ENCODE measurements at regions not wholly inside any gene's neighbourhood (a gene's known extent, or its start where the extent isn't known, plus 50 kb on each side); places are given as distances from the start of the nearest gene placed in this dataset.
A peak's percentile ranks its signal among the peaks of the same experiment; 100 is the strongest.

DNA sequence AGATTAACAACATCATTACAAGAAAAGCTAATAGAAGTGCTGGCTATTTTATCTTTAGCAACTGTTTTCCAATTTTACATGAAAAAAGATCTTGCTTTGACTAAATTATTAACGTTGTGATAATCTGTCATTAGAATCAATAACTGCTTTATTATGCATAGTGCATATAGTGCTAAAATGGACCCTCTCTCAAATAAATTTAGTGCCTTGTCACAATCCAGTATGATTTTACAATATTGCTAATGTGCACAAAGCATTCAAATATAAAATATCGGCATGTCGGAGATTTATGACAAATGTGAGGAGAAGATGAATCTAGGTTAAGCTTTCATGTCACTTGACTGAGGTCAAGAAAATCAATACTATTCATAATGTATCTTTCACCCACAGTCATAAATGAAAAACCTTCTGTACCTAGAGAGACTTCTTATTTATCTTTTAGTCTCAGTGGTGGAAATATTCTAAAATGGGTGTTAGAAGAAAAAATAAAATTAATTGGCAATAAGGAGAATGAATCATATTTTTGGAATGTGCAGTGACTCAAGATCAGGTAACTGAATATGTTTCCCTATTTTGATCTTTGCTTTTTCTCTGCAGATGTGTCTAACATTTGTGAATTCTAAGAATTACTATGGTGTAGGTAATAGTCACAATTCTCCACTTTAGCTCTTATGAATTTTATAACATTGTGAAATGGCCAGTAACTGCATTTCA, 672.9 kb upstream of the GRAMD2B start:
- TF ChIP-seq CTCF (IDR thresholded peaks at IDR 0.05; ENCODE audit: low read length, missing control alignments): no peak
- DNase-seq (ENCODE audit: low read depth): no peak
- no peak overlapping the region for H3K4me3 ChIP-seq (replicated peaks; ENCODE audit: low read depth, low read length)

- H3K4me3 ChIP-seq (replicated peaks; ENCODE audit: low read depth, low read length): no peak overlapping the region
- no peak for TF ChIP-seq CTCF (IDR thresholded peaks at IDR 0.05; ENCODE audit: low read length, missing control alignments)
Measured at GRCh38 chr5:125750861-125751186, 672.4 kb upstream of the GRAMD2B start.

DNA sequence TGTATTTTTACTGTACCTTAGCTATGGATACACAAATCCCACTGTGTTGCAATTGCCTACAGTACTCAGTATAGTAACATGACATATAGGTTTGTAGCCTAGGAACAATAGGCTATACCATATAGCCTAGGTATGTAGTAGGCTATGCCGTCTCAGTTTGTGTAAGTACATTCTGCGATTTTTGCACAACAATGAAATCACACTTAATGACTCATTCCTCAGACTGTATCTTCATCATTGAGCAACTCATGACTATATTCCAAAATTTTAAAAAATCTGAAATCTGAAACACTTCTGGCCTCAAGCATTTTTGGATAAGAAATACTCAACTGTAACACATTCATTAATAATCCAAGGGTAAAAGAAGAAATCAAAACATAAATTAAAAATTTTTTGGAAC, 666.8 kb upstream of the GRAMD2B start:
- H3K4me3 ChIP-seq (replicated peaks; ENCODE audit: low read depth, low read length): no peak overlapping the region
- peak; percentile 59 for DNase-seq (ENCODE audit: low read depth)
- no peak for TF ChIP-seq CTCF (IDR thresholded peaks at IDR 0.05; ENCODE audit: low read length, missing control alignments)

More at GRCh38 chr5:125750861-125751186, 672.4 kb upstream of the GRAMD2B start:
- no peak for DNase-seq (ENCODE audit: low read depth)

GRCh38 chr5:125766706-125767105, 656.5 kb upstream of the GRAMD2B start:
- no peak for TF ChIP-seq CTCF (IDR thresholded peaks at IDR 0.05; ENCODE audit: low read length, missing control alignments)
- DNase-seq (ENCODE audit: low read depth): no peak
- no peak overlapping the region for H3K4me3 ChIP-seq (replicated peaks; ENCODE audit: low read depth, low read length)

- no peak for DNase-seq (ENCODE audit: low read depth)
- no peak overlapping the region for H3K4me3 ChIP-seq (replicated peaks; ENCODE audit: low read depth, low read length)
- no peak for TF ChIP-seq CTCF (IDR thresholded peaks at IDR 0.05; ENCODE audit: low read length, missing control alignments)
Measured at GRCh38 chr5:125775896-125776295, 647.3 kb upstream of the GRAMD2B start.

DNA sequence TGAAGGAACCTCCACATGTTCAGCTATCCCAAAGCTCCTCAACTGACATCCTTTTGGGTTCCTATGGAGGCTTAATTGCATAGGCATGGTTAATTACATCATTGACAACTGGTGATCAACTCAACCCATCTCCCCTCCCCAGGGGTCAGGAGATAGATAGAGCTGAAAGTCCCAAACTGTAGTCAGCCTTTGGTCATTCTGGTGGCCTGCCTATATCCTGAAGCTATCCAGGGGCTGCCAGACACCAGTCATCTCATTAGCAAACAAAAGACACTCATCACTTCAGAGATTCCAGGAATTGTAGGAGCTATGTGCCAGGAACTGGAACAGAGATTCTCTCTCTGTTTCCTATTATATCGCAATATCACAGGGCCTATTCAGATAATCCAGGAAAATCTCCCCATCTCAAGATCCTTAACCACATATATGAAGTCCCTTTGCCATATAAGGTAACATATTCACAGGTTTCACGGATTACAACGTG, 646.5 kb upstream of the GRAMD2B start:
- DNase-seq (ENCODE audit: low read depth): no peak
- H3K4me3 ChIP-seq (replicated peaks; ENCODE audit: low read depth, low read length): no peak overlapping the region
- TF ChIP-seq CTCF (IDR thresholded peaks at IDR 0.05; ENCODE audit: low read length, missing control alignments): no peak

DNA sequence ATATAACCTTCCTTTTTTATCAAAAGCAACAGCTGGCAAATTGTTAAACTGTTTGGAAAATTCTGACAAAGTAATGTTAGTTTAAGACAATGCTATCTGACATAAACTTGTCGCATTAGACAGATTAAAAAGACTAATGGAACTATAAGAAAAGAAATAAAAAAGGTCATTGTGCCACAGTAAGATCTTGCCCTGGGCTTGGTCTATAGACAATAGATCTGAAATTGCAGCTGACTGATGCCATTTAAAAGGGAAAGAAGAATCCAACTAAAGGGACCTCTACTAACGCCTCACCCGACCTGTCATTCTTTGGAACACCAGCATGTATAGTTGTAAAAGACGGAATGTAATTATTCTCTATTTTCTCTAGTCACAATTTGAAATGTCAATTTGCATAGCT, 644.4 kb upstream of the GRAMD2B start:
- no peak overlapping the region for H3K4me3 ChIP-seq (replicated peaks; ENCODE audit: low read depth, low read length)
- no peak for DNase-seq (ENCODE audit: low read depth)
- no peak for TF ChIP-seq CTCF (IDR thresholded peaks at IDR 0.05; ENCODE audit: low read length, missing control alignments)
